GM23338 (cell line): ENCODE measurements at regions not wholly inside any gene's neighbourhood (a gene's known extent, or its start where the extent isn't known, plus 50 kb on each side); places are given as distances from the start of the nearest gene placed in this dataset.

Experiments used
- EZH2phosphoT487 ChIP-seq: fragments of 200-600 bp; sonication (generic); IDR thresholded peaks from one replicate; pipeline ENCODE4 v1.8.1; 2018; ENCODE audit warnings: antibody characterized with exemption; ENCODE audit not compliant: unreplicated experiment
- POLR2AphosphoS5 ChIP-seq: IDR thresholded peaks from 2 replicates; pipeline ENCODE4 v1.6.1; 2016; ENCODE audit warnings: antibody characterized with exemption, low read depth
- REST ChIP-seq: IDR thresholded peaks from one replicate; pipeline ENCODE4 v1.6.1; 2018; ENCODE audit warnings: antibody characterized with exemption; ENCODE audit not compliant: unreplicated experiment
- TF ChIP-seq, protein P1 (sequence below), 2 experiments: fragments of 200-600 bp in 1 of 2; sonication (generic) in 1 of 2; conservative IDR thresholded peaks; 2 replicates each; pipeline versions ENCODE4 v1.5.1 to v1.6.1; 2016 to 2017; ENCODE audit warnings: antibody characterized with exemption in 2 of 2, low read depth in 2 of 2, mild to moderate bottlenecking in 2 of 2, moderate library complexity in 1 of 2

- TF ChIP-seq, protein P1, sequence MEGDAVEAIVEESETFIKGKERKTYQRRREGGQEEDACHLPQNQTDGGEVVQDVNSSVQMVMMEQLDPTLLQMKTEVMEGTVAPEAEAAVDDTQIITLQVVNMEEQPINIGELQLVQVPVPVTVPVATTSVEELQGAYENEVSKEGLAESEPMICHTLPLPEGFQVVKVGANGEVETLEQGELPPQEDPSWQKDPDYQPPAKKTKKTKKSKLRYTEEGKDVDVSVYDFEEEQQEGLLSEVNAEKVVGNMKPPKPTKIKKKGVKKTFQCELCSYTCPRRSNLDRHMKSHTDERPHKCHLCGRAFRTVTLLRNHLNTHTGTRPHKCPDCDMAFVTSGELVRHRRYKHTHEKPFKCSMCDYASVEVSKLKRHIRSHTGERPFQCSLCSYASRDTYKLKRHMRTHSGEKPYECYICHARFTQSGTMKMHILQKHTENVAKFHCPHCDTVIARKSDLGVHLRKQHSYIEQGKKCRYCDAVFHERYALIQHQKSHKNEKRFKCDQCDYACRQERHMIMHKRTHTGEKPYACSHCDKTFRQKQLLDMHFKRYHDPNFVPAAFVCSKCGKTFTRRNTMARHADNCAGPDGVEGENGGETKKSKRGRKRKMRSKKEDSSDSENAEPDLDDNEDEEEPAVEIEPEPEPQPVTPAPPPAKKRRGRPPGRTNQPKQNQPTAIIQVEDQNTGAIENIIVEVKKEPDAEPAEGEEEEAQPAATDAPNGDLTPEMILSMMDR (conservative IDR thresholded peaks at IDR 0.05; ENCODE audit: low read depth in 2 of 2), result no peak
- TF ChIP-seq POLR2AphosphoS5 (no peak), EZH2phosphoT487 (no peak), REST (no peak)
These were observed 151.0 kb upstream of the B3GAT1 start for GRCh38 chr11:134562941-134563471.
